ENCODE measurements at regions not wholly inside any gene's neighbourhood (a gene's known extent, or its start where the extent isn't known, plus 50 kb on each side); places are given as distances from the start of the nearest gene placed in this dataset.

DNA sequence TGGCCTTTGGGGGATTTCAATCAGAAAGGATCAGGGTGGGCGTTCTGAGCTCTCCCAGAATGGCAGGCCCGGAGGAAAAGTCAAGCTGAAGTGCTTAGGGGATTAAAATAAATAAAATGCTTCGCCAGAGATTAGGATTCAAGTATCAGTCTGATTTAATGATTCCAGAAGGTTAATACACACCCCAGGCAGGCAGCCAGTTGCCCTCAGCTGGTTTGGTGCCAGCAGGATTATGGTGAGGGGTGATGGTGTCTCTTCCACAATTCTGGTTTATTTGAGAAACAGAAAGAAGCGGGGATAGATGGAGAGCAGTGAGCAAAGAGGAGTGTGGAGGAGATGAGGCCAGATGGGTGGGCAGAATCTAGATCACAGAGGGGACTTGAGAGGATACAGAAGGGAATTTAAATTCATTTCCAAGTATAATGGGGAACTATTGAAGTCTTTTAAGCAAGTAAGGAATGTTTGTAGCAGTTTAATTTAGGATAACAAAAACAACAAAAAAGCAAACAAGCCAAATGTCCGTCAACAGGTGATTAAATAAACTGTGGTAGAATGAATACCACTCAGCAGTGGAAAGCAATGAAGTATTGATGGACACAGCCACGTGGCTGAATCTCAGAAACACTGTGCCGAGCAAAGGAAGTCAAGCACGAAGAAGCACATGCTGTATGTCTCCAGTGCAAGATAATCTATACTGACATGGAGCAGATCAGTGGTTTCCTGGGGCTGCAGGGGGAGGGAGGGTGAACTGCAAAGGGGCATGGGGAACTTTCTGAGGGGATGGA lies 297.7 kb downstream of the MSX2 start:
- DNase-seq = no peak

GRCh38 chr5:175021321-175021720 lies 296.9 kb downstream of the MSX2 start:
- DNase-seq = no peak

DNA sequence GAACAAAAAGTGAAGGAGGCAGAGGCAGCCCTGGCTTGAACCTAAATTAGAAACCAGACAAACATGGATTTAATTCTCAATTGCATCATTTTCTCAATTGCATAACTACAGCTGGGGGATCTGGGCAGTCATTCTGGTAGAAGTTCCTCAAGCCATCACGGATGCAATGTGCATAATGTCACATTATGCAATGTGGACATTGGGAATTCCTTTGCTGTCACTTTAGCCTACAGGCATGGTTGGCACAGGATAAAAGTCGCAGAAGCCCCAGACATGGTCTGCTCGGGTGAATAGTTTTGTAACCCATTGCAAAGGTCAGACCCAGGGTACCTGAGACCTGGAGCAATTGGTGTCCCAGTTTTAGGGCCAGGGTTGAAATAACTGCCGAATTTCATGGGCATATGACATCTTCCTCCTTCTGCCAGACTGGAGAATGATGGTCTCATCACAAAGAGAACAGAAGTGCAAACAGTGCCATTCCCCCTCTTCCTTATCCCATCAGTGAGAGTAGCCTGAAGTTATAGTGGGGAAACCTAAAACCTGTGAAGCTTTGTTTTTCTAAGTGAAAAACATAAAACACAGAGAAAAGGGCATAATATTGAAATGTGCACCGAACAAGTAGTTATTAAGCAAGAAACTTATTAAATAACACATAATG lies 290.8 kb downstream of the MSX2 start:
- DNase-seq = no peak

DNA sequence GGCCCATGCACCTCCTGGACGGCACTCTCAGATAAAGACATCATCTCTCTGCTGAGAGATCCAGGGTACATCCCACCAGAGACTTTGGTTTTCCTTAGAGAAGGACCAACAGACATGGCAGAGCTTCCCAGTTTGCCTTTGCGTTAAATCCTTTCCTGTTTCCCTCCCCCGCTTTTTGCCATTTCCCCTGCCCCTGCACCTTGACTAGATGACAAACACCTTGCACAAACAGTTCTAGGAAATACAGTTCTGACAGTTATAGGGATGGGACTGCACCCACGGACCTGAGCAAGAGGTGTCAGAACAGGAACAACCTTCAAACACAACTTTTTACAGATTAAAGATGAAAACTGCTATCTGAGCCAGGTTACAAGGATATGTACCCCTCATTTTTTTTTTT lies 288.9 kb downstream of the MSX2 start:
- no peak for DNase-seq

DNA sequence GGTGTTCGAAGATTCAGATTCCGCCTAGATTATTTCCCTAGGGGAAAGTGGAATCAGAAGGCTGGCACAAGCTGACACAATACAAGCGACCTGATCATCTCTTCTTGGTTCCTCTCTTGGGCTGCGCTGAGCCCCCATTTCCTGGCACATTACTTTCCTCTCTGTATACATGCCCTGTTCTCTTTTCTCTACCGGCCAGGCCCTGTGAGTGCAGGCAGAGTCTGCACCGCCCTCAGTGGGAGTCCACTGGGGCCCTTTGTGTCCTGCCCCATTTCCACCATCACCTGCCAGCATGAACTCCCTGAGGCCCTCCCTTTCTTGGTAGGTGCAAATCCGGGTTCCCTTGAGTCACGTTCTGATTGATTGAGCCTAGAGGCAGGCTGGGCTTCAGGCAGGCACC lies 287.9 kb downstream of the MSX2 start:
- DNase-seq = no peak

DNA sequence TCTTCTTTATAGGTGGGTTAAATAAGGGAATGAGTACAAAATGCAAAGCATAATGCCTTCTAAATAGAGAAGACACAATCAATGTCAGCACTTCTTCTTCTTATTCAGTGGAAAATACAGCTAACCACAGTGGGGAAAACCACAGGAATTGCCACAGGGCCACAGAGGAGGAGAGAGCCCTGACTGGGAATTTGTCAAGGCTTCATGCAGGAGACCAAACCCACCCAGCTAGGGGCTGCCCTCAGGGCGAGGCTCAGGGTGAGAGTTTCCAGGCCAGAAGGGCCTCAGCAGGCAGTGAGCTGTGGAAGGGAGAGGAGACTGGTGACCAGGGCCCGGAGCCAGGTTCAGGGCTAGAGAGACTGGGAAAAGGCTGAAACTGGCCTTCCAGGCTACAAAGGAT lies 279.1 kb downstream of the MSX2 start:
- DNase-seq = no peak

DNA sequence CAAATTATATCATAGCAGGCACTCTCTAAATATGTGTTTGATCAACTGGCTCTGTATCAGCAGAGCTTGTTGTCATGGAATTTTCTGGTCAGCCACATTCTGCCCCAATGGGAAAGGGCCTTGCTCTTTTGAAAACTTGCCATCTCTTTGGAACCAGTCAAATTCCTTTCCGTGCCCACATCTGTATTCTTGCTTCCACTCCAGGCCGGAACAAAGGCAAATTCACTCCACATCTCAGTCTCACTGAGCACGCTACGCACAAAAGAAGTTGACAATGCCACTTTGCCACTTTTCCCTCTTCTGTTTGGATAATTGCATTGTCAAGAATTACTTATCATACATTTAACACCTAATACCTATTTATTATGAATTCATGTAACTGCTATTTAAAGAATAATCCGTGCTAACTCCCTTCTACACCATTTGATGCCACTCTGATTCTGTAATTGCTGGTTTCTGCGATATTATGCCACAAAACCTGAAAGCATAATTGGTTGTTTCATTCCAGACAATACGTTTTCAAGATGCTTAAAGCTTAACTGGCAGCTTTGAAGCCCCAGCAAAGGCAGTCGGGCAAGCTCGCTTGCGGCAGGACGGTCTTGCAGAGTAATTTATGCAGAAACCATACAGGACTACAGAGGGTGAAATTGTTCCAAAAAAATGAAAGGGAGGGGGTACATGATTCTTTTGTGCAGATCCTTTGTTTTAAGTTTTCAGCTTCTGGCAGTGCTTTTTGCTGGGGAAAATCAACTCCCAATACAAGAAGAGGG lies 277.7 kb downstream of the MSX2 start:
- no peak for DNase-seq

DNA sequence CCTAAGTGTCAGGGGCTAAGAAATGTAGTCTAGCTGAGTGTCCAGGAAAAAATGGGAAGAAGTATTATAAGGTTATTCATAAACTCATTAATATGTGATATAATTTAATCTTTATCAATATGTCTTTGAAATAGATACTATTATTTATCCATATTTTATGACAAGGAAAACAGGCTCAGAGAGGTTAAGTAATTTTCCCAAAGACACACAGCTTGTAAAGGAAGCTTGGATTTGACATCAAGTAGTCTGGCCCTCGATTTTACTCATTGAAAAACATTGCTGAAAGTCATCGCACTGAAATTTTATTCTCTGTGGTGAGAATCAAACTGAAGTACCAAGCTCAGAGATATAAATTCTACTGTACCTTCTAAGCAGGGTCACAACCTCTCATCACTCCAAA lies 276.9 kb downstream of the MSX2 start:
- DNase-seq = no peak

GRCh38 chr5:174999581-174999980 lies 275.2 kb downstream of the MSX2 start:
- DNase-seq = no peak

DNA sequence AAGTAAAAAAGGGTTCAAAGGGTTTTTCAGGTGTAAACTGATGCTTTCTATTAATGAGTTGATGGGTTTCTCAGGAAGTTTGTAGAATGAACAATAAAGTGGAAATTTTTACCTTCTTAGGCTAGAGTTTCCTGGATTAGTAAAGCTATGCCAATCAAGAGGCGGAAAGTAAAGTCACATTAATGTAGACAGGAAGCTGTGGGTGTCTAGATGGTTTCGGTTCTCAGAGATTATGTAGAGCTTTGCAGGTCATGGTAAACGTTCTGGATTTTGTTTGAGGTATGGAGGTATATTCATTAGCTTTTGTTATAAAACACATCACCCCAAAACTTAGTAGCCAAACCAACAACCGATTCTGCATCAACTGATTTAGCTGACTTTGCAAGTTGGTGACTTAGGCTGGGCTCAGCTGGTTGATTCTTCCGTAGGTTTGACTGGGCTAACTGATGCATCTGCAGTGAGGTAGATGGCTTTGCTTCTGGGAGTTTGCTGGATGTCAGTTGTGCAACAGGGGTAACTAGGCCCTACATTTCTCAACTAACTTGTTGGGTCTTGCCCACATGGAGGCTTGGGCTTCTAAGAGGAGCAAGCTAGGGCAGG lies 273.8 kb downstream of the MSX2 start:
- no peak for DNase-seq

- no peak for DNase-seq
Measured at GRCh38 chr5:174997688-174998087, 273.3 kb downstream of the MSX2 start.

- DNase-seq = no peak
Measured at GRCh38 chr5:174996941-174997340, 272.6 kb downstream of the MSX2 start.

- DNase-seq = no peak
Measured at GRCh38 chr5:174995827-174996226, 271.4 kb downstream of the MSX2 start.

DNA sequence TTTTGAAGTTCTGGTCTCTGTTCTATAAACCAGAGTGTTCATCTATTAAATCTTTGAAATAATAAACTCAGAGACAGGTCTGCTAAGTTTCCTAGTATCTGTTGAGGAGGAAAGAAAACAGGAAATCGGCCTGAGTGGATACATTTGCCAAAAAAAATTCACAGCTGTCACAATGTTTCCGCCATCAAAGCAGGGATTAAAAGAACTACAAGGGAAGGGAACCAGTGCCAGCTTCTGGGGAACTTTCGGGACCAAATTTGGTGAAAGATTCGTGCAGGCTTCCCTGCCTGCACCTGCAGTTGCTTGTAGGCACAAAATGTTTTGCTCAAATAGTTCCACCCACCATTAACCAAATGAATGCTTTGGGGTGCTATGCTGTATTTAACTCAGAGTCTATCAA lies 267.5 kb downstream of the MSX2 start:
- DNase-seq = no peak

DNA sequence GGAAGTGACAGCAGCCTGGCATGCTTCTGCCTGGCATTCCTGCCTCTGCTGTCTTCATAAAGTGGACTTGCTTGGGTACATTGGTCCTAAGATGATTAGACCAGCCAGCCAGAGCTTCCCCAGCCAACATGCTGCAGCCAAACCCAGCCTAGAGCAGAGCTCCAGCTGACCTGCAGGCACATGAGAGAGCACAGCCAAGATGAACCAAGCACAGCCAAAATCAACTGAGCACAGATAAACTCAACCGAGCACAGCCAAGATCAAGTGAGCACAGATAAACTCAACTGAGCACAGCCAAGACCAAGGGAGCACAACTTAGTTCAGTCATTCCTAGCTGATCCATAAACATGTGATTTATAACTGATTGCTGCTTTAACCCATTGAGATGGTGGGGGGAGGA lies 266.5 kb downstream of the MSX2 start:
- no peak for DNase-seq

DNA sequence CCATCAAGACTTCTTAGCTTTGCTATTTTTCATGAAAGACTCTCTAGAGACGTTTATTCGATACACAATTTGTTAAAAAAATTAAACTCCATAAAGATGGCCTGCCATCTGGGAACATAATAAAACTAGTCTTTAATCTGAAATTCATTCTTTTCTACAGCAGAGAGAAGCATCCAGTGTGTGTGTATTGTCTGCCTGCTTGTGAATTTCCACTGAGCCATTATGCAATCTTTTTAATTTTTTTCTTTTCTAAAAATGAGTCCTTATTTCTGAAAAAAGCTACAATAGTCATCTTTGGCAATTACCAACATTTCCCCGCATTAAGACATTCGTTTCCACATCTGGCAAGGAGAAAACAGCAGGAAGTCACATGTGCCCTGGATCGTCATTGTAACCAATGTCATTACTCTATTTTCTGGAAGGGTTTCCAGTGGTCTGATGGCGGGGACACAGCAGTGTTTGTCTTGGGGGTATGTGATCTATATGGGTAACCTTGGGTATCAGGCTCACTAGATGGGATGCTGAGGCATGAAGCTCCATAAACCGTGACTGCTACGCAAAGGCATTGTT lies 263.1 kb downstream of the MSX2 start:
- DNase-seq = no peak

GRCh38 chr5:174984863-174985262 lies 260.5 kb downstream of the MSX2 start:
- no peak for DNase-seq

DNA sequence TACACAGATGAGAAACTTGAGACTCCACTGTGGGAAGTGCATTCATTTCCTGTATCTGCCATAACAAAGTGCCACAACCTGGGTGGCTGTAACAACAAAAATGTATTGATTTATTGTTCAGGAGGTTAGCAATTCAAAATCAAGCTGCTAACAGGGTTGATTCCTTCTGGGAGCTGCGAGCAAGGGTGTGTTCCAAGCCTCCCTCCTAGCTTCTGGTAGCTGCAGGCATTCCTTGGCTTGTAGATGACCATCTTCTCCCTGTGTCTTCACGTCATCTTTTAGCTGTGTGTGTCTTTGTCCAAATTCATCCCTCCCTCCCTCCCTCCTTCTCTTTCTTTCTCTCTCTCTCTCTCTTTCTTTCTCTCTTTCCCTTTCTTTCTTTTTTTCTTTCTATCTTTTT lies 258.1 kb downstream of the MSX2 start:
- DNase-seq = no peak

- no peak for DNase-seq
Measured at GRCh38 chr5:174981416-174981815, 257.0 kb downstream of the MSX2 start.

DNA sequence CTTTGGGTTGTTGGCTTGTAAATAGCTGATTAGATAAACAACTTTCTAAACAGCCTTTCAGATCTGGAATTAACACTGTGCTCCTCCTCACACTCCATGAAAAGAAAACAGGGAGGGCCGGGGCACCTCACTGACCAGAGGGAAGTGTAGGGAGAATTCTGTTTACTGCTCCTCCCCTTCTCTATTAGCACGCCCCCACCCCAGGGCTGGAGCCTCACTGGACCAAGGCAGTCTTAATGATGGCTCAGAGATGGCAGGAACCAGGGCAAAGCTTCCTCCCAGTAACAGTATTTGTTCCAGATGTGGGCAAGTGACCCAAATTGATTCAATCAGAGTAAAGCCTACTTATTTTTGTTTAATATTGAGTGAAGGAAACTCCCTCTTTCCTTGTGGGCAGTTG lies 256.6 kb downstream of the MSX2 start:
- no peak for DNase-seq

- DNase-seq = no peak
Measured at GRCh38 chr5:174972291-174972690, 247.9 kb downstream of the MSX2 start.

GRCh38 chr5:174971210-174971609 lies 246.8 kb downstream of the MSX2 start:
- no peak for DNase-seq

DNA sequence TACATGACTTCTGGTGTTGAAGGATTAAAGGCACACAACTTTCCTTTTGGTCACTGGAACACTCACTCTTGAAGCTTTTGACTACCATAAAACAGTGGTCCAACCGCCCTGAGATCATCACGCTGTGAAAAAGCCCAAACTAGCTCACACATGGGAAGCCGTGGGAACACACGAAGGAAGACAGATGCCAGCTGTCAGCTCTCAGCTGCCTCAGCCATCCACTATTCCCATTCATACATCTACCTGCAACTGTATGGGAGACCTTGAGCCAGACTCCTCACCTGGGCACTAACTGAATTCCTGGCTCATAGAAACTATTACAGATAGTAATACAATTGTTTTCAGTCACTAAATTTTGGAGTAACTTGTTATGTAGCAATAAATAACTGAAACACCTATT lies 246.1 kb downstream of the MSX2 start:
- DNase-seq = no peak
